Astrocyte (in vitro differentiated cells and primary cell): ENCODE measurements at regions not wholly inside any gene's neighbourhood (a gene's known extent, or its start where the extent isn't known, plus 50 kb on each side); places are given as distances from the start of the nearest gene placed in this dataset.

Experiments
- CTCF ChIP-seq: IDR thresholded peaks from 2 replicates; pipeline ENCODE4 v1.5.1; 2011; ENCODE audit warnings: low read depth, mild to moderate bottlenecking, inconsistent platforms, low read length, moderate library complexity; ENCODE audit not compliant: insufficient read depth
- EZH2 ChIP-seq: IDR thresholded peaks from 2 replicates; pipeline ENCODE4 v1.6.1; 2012; ENCODE audit warnings: mild to moderate bottlenecking, low read length, inconsistent platforms; ENCODE audit not compliant: insufficient read depth

DNA sequence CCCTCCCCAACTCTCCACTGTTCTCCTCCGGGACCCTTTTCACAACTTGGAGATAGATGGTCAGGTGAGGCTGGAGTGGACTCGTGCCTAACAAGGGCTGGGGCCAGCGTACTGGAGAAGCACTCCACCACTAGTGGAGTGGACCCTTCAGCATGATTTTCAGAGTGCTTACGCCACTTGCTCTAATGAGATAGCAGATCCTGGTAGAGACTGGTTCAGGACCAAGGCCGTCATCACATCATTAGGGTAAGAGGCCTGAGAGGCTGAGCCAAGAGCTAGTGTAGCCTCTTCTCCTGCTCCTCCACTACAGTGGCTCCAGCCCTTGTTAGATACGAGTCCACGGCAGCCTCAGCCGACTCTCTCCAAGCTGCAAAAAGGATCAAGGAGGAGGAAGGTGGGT, 66.9 kb upstream of the NTRK3 start:
- TF ChIP-seq CTCF: no peak
- TF ChIP-seq EZH2: no peak
